Endometrium (tissue), 2 donors: ENCODE measurements at regions not wholly inside any gene's neighbourhood (a gene's known extent, or its start where the extent isn't known, plus 50 kb on each side); places are given as distances from the start of the nearest gene placed in this dataset.
"Not testable (repeated sequence)": the region's sequence is repeated elsewhere in the genome, so short reads cannot be mapped to it uniquely, and the experiment has no call there.

Source experiments
- FAIRE-seq: peaks from 2 replicates; lab custom pipeline; 2012; peaks lifted over from hg19 to GRCh38; lab: Jason Lieb, UNC
- donor health status: control.
- donor health status: control.

GRCh38 chr10:53430974-53431373 lies 658.4 kb upstream of the MBL2 start:
- FAIRE-seq: no peak

GRCh38 chr10:53430127-53430891 lies 657.7 kb upstream of the MBL2 start:
- FAIRE-seq: no peak

- no peak for FAIRE-seq
Observed at GRCh38 chr10:53422223-53422888, 649.8 kb upstream of the MBL2 start.

GRCh38 chr10:53412651-53413050 lies 640.1 kb upstream of the MBL2 start:
- FAIRE-seq: no peak

- no peak for FAIRE-seq
Observed at GRCh38 chr10:53406532-53406931, 633.9 kb upstream of the MBL2 start.

- FAIRE-seq: no peak
Observed at GRCh38 chr10:53403688-53404087, 631.1 kb upstream of the MBL2 start.

- no peak for FAIRE-seq
Observed at GRCh38 chr10:53402594-53402993, 630.0 kb upstream of the MBL2 start.

- FAIRE-seq: no peak
Observed at GRCh38 chr10:53401536-53401935, 629.0 kb upstream of the MBL2 start.

GRCh38 chr10:53396876-53397275 lies 624.3 kb upstream of the MBL2 start:
- FAIRE-seq: no peak

- no peak for FAIRE-seq
Observed at GRCh38 chr10:53395449-53395848, 622.9 kb upstream of the MBL2 start.

- FAIRE-seq: no peak
Observed at GRCh38 chr10:53387562-53387961, 615.0 kb upstream of the MBL2 start.

GRCh38 chr10:53382543-53382942 lies 610.0 kb upstream of the MBL2 start:
- no peak for FAIRE-seq

- no peak for FAIRE-seq
Observed at GRCh38 chr10:53379956-53380355, 607.4 kb upstream of the MBL2 start.

- no peak for FAIRE-seq
Observed at GRCh38 chr10:53370347-53370746, 597.8 kb upstream of the MBL2 start.

- FAIRE-seq: no peak
Observed at GRCh38 chr10:53361936-53362335, 589.4 kb upstream of the MBL2 start.

- FAIRE-seq: no peak
Observed at GRCh38 chr10:53361281-53361680, 588.7 kb upstream of the MBL2 start.

- not testable (repeated sequence) for FAIRE-seq
Observed at GRCh38 chr10:53358978-53359377, 586.4 kb upstream of the MBL2 start.

- no peak for FAIRE-seq
Observed at GRCh38 chr10:53358536-53358935, 586.0 kb upstream of the MBL2 start.

GRCh38 chr10:53357587-53357986 lies 585.0 kb upstream of the MBL2 start:
- FAIRE-seq: no peak

- FAIRE-seq: no peak
Observed at GRCh38 chr10:53356616-53357349, 584.2 kb upstream of the MBL2 start.

GRCh38 chr10:53342531-53342930 lies 569.9 kb upstream of the MBL2 start:
- not testable (repeated sequence) for FAIRE-seq

- not testable (repeated sequence) for FAIRE-seq
Observed at GRCh38 chr10:53338199-53338598, 565.6 kb upstream of the MBL2 start.

- FAIRE-seq: not testable (repeated sequence)
Observed at GRCh38 chr10:53335803-53336422, 563.3 kb upstream of the MBL2 start.
